Esophagus muscularis mucosa (tissue), 3 donors: ENCODE measurements at regions not wholly inside any gene's neighbourhood (a gene's known extent, or its start where the extent isn't known, plus 50 kb on each side); places are given as distances from the start of the nearest gene placed in this dataset.

Experiments used
- CTCF ChIP-seq, 3 experiments: fragments of 200-600 bp in 2 of 3; fragments of 450-650 bp in 1 of 3; sonication (generic) in 2 of 3; IDR thresholded peaks; one replicate each; pipeline ENCODE4 v1.5.1; 2017 to 2019; ENCODE audit warnings: antibody characterized with exemption in 3 of 3, mild to moderate bottlenecking in 2 of 3, moderate library complexity in 1 of 3
- POLR2AphosphoS5 ChIP-seq, 2 donors: sonication (generic); formaldehyde crosslinking; IDR thresholded peaks; one replicate each; pipeline ENCODE4 v1.6.1; 2017; ENCODE audit warnings: antibody characterized with exemption in 2 of 2

- TF ChIP-seq CTCF (IDR thresholded peaks at IDR 0.05) (no peak), POLR2AphosphoS5 (IDR thresholded peaks at IDR 0.05) (no peak)
These were observed 84.1 kb upstream of the INHBA start for GRCh38 chr7:41786944-41787343.
